ENCODE measurements at regions not wholly inside any gene's neighbourhood (a gene's known extent, or its start where the extent isn't known, plus 50 kb on each side); places are given as distances from the start of the nearest gene placed in this dataset.

DNA sequence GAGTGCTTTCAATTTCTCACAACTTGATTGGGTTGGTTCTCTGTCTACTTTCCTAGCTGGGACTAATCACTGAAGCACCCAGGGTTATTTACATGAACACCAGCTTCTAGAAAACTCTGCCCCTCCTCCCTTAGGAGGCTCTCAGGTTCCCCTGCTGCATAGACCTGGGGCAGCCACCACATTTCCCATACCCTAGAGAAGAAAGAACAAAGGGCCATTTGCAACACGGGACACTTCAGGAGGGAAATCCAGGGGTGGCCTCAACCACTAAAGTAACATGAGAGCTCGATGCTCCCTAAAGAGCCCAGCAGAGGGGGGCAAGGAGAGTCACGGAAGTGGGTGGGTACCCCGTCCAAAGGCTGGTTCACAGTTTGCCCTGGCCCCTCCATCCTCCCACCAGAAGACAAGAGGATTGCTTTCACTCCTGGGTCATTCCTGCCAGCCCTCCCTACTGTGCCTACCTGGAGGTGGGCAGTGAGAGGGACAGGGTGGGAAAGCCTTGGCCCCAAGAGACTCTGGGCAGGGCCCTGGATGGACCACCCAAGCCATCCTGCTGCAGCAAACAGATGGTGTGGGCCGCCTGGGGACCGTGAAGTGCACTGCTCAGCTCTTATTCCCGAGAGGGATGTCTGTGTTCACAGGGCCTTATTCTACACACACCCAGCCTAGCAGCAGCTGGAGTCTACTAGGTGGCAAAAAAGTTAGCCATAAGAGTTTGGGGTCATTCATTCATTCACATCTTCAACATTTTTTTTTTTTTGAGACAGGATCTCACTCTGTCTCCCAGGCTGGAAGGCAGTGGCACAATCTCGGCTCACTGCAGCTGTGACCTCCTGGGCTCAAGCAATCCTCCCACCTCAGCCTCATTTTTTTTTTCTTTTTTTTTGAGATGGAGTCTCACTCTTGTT lies 392.1 kb downstream of the SOX9 start:
- no peak for DNase-seq (ENCODE audit: extremely low read depth, low read depth, low spot score)

DNA sequence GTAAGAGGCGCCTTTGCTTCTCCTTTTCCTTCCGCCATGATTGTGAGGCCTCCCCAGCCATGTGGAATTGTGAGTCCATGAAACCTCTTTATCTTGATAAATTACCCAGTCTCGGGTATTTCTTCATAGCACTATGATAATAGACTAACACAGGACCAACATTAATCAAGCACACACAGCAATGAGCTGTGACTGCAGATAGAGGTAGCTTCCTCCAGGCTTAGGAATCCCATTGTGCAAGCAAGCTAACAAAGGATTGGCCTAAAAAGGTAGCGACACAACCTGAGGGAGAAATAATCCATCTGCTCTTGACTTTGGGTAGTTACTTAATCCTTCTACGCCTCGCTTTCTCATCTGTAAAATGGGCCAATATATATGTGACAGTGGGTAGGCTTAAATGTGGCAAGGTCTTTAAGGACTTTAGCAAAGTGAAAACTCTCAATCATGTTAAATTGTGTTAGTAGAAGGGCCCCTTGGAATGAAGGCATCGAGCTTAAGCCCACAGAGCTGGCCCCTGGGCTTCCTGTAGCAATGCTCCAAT lies 393.6 kb downstream of the SOX9 start:
- DNase-seq (ENCODE audit: extremely low read depth, low read depth, low spot score): no peak

DNA sequence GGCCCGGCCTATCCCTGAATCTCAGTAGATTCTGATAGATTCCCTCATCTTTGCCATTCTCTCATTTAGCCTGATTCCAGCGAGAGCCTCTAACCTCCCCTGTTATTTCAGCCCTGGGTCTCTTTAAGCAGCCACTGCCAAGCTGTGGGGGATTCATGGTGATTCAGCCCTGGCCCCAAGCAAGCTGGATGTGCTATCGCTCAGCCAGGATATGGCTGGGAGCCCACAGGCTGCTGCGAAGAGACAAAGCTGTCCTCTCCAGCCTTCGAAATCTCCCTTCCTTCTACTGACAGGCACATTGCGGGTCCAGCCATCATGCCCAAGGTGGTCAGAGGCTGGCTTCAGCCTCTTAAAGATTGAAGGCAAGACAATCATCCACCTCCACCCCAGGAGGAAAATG lies 394.1 kb downstream of the SOX9 start:
- DNase-seq (ENCODE audit: extremely low read depth, low read depth, low spot score): no peak

DNA sequence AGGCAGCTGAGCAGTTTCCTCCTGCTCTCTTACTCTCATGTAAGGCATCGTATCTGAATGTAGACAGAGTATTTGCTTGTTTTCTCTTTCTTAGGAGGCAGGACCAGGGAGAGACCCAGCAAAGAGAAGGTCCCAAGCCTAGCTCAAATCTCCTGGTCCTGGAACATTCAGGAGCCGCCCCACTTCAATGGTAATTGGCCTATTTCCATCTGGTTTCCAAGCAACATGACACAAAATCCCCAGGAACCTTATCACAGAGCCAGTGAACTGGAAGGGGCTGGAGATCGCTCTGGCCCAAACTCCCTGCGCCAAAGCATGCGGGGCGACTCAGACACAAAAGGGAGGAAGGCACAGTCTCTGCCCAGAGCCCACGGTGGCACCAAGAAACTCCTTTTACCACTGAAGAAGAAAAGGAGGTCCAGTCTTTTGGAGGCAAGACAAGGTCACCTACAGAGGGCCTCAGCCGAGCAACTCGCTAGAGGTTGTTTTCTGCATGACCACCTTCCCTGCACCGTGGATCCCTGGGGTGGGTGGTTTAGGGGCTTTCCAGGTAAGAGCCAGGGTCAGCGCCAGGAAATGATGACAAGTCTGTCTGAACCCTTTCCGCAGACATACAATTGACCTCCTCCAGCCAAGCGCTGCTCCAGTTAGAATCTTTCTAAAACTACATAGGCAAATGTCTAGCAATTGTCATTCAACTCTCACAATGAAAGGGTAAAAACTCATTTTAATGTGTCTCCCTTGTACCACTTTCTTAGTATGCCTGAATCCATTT lies 394.7 kb downstream of the SOX9 start:
- no peak for DNase-seq (ENCODE audit: extremely low read depth, low read depth, low spot score)

DNA sequence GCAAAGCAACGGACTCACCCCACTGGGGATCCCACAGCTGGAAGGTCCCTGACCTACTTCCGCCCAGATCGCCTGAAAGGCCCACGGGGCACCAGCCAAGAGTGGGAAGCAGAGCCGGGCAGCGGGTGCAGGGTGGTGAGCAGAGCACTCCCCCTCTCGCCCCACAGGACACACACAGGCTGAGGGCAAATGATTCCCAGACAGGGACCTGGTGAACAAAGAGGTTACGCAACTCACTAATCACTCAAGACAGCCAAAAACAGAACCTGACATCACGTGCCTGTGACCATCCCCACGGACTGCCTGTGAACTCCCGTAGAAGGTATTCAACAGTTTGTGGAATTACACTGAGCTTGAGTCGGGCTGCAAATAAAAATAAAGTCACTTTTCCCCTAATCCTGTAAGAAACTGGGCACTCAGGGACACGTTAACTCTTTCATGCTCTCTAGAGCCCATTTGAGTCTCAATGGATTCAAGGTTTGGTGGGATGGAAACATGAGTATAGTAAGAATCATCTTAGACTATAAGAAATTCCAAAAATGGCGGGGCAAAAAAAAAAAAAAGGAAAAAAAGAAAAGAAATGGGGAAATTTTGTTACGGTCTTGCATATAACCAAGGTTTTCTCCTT lies 396.1 kb downstream of the SOX9 start:
- no peak for DNase-seq (ENCODE audit: extremely low read depth, low read depth, low spot score)

DNA sequence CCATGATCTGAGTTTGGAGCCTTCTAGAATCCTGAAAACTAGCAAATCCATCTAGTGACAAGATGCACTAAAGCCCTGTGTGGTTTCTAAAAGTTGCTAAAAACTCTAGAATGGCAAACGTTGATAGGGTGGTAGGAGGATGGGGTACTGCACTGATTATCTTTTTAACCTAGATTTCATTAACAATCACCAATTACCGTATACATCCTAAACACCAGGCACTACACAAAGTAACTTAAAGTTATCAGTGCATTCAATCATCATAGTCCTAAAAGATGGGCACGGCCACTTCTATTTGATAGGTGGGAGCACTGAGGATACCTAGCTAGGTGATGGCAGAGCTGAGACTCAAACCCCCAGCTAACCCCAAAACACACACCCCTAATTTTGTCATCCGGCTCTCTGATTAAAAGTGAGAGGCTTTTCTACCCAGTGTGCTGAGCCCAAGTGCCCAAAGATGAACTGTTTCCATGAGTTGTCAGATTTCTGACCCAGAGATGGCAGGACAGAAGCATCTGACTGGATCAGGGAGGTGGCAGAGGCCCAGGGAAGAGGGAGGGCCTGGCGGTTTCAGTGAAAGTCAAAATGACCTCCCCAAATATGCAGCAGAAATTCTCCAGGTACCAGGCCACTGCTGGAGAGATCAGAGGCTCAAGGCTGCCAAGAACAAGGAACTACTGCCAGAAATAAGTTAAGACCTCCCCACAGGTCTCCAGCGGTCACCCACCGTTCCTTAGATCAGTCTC lies 396.8 kb downstream of the SOX9 start:
- DNase-seq (ENCODE audit: extremely low read depth, low read depth, low spot score): no peak

DNA sequence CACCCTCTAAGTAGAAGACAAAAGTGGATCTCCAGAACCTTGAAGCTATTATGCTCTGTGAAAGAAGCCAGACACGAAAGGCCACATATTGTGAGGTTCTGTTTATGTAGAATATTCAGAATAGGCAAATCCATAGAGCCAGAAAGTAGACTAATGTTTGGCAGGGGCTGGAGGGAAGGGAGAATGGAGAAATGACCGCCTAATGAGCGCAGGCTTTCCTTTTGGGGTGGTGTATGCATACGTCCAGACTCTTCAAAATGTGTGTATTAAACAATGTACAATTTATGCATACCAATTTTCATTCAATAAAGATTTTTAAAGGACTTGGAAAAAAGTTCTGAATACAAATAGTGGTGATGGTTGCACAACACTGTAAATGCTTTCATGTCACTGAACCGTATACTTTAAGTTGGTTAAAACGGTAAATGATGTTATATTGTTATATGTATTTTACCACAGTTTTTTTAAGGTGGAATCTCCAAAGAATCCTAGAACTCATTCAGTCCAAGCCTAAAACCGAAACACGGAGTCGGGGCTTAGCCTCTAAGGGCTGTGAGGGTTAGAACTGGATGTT lies 397.4 kb downstream of the SOX9 start:
- no peak for DNase-seq (ENCODE audit: extremely low read depth, low read depth, low spot score)

DNA sequence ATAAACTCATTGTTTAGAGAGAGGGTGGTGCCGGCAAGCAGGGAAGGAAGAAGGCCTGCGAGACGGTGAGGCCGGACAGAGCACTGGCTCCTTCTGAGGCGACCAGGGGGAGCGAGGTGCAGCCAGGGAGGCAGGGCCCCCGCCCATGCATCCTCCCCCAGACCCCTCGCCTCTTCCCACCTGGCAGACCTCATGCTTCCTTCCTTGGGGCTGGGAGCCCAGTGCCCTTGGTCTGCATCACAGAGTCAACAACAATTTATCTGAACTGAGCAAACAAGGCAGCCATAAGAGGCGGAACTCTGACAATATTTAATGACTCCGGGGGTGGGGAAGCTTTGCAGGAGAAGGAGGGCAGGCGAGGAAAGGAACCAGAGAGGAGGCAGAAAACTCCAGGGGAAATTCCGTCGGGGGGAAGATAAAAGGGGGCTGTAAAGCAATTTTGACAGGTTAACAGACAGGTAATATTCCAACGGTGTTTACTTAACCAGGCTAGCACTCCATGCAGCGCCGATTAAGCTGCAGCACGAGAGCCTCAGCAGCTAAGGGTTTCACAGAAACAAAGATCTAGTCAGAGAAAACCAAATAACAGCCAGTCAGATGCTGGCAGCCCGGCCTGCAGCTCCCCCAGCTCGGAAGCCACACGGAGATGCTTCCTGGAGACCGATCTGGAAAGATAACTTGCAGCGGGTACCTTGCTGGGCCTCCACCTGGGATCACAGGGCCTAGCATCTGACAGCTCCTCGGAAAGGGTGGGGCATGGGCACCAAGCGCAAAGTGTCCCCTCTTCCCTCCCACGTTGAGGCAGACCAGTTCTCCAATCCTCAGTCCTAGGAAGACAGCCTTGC lies 398.2 kb downstream of the SOX9 start:
- DNase-seq (ENCODE audit: extremely low read depth, low read depth, low spot score): no peak

DNA sequence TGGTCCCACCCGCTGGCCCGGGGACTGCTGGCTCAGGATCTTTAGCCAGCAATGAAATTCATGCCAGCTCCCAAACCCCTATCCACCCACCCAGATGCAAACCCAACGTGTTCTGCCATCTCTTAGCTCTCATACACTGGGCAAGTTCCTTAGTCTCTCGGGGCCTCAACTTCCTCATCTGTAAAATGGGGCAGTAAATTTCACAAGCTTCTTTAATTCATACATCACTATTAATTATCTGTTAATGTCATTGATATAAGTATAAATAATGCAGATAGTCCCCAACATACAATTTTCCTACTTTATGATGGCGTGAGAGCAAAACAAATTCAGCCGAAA lies 398.7 kb downstream of the SOX9 start:
- no peak for DNase-seq (ENCODE audit: extremely low read depth, low read depth, low spot score)

DNA sequence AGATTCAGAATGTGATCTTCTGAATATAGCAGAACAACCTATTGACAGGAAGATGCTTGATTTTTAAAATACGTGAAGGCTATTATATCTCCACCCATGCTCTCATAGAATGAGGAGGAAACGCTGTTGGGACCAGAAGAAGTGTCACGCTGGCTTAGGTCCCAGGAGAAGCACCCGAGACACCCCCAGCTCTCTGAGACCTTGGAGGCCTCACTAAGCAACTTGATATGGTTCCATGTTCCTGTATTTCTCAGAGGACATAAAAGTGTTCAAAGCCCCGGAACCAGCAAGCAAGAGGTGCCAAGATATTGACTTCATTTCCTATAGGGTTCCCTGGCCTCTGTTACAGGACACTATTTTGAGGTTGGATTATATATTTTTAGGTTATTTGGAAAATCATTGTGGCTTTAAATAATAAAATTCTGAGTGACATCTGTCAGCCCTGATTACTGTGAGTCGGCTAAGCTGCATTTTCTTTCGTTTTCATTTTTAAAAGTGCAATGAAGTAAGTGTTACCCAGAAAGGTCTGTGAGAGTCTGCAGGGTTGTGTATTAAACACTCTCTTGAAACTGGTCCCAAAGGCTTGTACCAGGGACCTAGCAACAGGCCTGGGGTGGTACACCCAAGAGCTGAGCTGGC lies 400.0 kb downstream of the SOX9 start:
- no peak for DNase-seq (ENCODE audit: extremely low read depth, low read depth, low spot score)

DNA sequence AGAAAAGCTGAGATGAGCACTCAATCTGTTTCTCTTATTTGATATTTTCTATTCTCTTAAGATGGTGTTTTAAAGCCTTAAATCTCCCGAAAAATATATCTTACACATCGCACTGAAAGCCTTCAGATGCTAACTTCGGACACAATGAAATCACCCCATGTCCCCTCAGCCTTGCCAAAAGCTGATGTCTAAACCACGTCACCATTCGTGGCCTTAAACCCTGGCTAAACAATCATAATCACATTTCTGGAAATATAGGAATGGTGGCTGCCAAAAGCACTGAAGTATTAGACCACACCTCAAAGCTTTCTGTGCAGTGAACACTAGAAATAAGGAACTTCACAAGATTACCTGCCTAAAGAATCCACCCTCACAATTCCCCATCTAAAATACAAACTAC lies 402.7 kb downstream of the SOX9 start:
- DNase-seq (ENCODE audit: extremely low read depth, low read depth, low spot score): no peak

DNA sequence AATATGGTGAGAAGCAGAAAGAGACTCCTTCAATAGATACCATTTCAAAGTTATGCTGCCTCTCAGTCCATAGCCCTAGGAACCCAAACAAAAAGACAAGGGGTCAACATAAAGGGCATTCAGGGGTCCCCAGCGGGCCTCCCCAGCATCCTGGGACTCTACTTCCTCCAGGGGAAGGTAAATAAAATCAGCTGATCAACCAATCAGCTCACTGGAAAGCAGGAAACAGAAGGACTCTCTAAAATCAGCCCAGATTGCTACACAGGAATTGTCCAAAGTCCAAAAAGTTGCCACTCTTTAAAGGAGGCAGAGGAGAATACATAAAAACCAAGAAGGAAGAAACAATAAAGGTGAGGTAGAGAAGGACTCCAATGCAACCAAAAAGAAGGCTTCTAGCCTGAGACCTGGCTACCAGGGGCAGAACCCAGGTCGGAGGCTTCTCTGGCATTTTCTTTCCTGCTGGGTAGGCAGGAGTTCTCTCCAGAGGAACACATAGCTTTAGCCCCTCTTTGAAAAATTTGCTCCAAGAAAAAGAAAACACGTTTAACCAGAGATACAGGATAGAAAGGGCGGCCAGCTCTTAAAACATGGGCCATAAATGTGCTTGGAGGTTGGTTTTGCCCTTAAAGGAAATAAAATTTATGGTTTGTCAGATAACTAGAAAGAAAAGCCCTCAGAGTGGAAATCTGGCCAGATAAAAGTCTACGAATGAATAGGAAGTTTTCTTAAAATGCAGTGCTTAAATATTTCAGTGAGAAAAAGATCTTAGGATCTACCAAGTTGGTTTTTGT lies 404.6 kb downstream of the SOX9 start:
- no peak for DNase-seq (ENCODE audit: extremely low read depth, low read depth, low spot score)

DNA sequence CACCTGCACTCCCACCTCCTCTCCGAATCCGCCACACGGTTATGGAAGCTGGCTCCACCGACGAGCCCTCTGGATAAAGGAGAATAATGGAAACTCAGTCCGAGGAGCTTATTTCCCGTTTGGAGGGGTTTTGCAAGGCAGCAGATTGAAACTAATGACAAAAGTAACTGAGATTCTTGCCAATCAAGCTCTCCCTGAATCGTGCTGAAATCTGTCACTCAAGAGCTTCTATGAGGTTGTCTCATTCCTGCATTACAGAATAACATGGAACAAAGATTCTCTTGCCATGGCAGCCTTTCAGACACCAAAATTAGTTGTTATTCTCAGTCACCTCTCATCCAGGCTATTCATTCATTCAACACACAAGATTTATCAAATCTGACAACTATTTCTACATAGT lies 405.9 kb downstream of the SOX9 start:
- no peak for DNase-seq (ENCODE audit: extremely low read depth, low read depth, low spot score)

DNA sequence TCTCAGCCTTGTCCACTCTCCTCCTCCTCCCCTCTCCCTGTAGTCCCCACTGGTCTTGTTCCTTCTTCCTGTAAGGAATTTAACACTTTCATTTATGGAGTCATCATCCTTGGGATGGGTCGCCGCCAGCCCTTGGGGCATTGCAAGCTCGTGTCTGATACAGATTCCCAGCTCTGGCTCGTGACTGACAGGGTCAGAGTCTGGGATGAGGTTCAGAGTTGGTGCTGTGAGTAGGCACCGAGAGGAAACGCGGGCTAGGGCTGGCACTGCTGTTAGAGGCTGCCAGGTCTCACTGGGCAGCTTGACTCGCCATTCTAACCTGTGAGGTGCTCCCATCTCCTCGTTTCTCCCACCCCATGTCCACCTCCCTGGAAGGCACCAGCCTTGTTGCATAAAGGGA lies 407.0 kb downstream of the SOX9 start:
- no peak for DNase-seq (ENCODE audit: extremely low read depth, low read depth, low spot score)

DNA sequence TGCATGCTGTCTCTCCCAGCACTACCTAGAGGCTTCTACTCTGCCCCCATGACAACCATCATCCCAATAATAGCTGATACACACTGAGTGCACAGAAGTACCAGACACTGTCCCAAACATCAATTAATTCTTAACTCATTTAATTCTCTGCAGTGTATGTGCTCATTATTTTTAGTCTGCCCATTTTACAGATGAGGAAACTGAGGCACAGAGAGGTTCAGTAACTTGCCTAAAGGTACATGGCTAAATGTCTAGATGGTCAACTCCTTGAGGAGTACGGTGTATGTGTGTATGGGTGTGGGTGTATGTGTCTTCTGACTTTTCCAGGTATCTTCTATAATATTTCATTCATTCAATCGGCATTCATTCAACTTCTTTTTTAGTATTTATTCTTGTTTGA lies 407.9 kb downstream of the SOX9 start:
- no peak for DNase-seq (ENCODE audit: extremely low read depth, low read depth, low spot score)

DNA sequence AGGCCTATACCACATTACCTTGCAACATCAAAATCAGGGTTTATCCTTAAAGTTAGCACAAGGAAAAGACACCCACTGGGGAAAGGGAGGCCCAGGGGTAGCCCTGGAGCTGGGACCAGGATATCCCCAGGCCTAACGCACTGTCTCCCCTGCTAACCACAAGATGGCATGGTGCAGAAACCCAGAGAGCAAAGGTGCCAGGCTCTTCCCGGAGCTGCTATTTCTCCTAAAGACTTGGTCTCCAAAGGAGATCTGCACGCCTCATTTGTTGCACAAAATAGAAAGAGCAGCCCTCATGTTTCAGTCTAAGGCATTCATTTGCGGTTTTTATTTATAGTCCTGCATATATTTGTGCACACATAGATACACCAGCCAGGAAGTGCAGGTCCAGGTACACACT lies 408.6 kb downstream of the SOX9 start:
- no peak for DNase-seq (ENCODE audit: extremely low read depth, low read depth, low spot score)

DNA sequence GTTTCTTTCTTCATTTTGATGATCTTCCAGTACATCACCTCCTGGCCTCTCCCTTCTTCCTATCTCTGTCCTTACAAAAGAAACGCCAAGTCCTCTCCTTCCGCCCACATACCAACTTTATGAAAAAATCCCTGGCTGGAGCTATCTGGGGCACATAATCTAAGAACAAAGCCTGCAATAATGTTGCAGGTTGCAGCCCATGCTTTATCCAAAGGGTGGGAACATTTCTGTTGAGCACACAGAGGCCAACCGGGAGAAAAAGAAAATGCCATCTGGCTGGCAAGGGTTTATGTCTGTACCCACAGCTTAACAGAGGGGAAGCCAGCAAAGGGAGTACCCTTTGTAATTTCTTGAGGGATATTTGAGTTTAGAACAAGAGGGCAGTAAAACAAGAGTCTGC lies 409.6 kb downstream of the SOX9 start:
- DNase-seq (ENCODE audit: extremely low read depth, low read depth, low spot score): no peak

DNA sequence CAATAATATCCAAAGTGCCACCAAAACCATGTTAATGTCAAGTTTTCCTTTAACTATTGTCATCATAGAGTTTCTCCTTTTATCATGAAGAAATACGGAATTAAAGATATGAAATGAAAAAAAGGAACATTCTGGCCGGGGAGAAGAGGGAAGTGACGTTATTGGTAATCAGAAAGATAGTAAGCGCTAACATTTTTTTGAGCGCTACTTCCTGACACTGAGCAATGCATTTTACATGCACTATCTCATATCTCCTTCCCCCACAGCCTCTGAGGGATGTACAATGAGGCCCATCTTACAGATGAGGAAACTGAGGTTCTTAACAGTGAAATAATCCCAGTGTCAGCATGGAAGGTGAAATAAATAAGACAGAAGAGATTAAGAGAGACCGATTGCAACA lies 410.9 kb downstream of the SOX9 start:
- no peak for DNase-seq (ENCODE audit: extremely low read depth, low read depth, low spot score)
